NT2/D1 (cell line): ENCODE measurements at regions not wholly inside any gene's neighbourhood (a gene's known extent, or its start where the extent isn't known, plus 50 kb on each side); places are given as distances from the start of the nearest gene placed in this dataset.

Experiments
- SUZ12 ChIP-seq: IDR thresholded peaks from 2 replicates; pipeline ENCODE4 v1.6.1; 2011; ENCODE audit not compliant: insufficient read length, insufficient read depth; ENCODE audit errors: extremely low read depth
- YY1 ChIP-seq: IDR thresholded peaks from 2 replicates; pipeline ENCODE4 v1.6.1; 2011; ENCODE audit not compliant: insufficient read length, insufficient read depth
- ZNF274 ChIP-seq: IDR thresholded peaks from 2 replicates; pipeline ENCODE4 v1.6.1; 2011; ENCODE audit warnings: mild to moderate bottlenecking, low read depth, low read length

GRCh38 chr10:42999385-43000020 lies 77.4 kb upstream of the RET start:
- TF ChIP-seq ZNF274 (no peak), SUZ12 (no peak), YY1 (no peak)
